ENCODE measurements at regions not wholly inside any gene's neighbourhood (a gene's known extent, or its start where the extent isn't known, plus 50 kb on each side); places are given as distances from the start of the nearest gene placed in this dataset.

GRCh38 chr2:10971161-10971887 lies 59.6 kb downstream of the KCNF1 start:
- Histone ChIP-seq H2AFZ (ENCODE audit: low read length) (no peak overlapping the region), H3K9me2 (replicated peaks; ENCODE audit: low read depth, low read length) (no peaks in the 10 kb centered on the region), H3K9me3 (ENCODE audit: insufficient read depth, low read depth, low read length) (no peaks in the 10 kb centered on the region), H3K27me3 (ENCODE audit: insufficient read depth, low read length, poor library complexity, severe bottlenecking) (no peaks in the 10 kb centered on the region), H4K20me1 (ENCODE audit: insufficient read depth, low read length, poor library complexity, severe bottlenecking) (no peaks in the 10 kb centered on the region), H3K79me2 (ENCODE audit: insufficient read depth, low read length) (no peaks in the 10 kb centered on the region), H3K36me3 (ENCODE audit: insufficient read depth, low read length) (no peaks in the 10 kb centered on the region), H3K9ac (ENCODE audit: low read depth, low read length, poor library complexity, severe bottlenecking) (no peak overlapping the region), H3F3A (ENCODE audit: low read depth) (no peaks in the 10 kb centered on the region), H3K4me3 (ENCODE audit: low read length, poor library complexity, severe bottlenecking) (no peak overlapping the region), H3K4me2 (ENCODE audit: low read depth, low read length, poor library complexity, severe bottlenecking) (no peak overlapping the region), H3K4me1 (ENCODE audit: insufficient read depth, low read length, poor library complexity, severe bottlenecking) (no peaks in the 10 kb centered on the region)
- no peak for TF ChIP-seq EZH2phosphoT487 (IDR thresholded peaks at IDR 0.05; ENCODE audit: borderline replicate concordance)
- no peak for TF ChIP-seq CTCF (conservative IDR thresholded peaks at IDR 0.05; ENCODE audit: low read length)

GRCh38 chr2:10971888-10972260 lies 60.1 kb downstream of the KCNF1 start:
- no peak overlapping the region for H3K4me2 ChIP-seq (ENCODE audit: low read depth, low read length, poor library complexity, severe bottlenecking)
- no peaks in the 10 kb centered on the region for H3K9me3 ChIP-seq (ENCODE audit: insufficient read depth, low read depth, low read length)
- H3K36me3 ChIP-seq (ENCODE audit: insufficient read depth, low read length) = no peaks in the 10 kb centered on the region
- no peaks in the 10 kb centered on the region for H3F3A ChIP-seq (ENCODE audit: low read depth)
- H3K9ac ChIP-seq (ENCODE audit: low read depth, low read length, poor library complexity, severe bottlenecking) = no peak overlapping the region
- no peaks in the 10 kb centered on the region for H4K20me1 ChIP-seq (ENCODE audit: insufficient read depth, low read length, poor library complexity, severe bottlenecking)
- no peak overlapping the region for H2AFZ ChIP-seq (ENCODE audit: low read length)
- H3K79me2 ChIP-seq (ENCODE audit: insufficient read depth, low read length) = no peaks in the 10 kb centered on the region
- H3K4me1 ChIP-seq (ENCODE audit: insufficient read depth, low read length, poor library complexity, severe bottlenecking) = peaks cover 3% of the 10 kb centered on the region
- TF ChIP-seq CTCF (conservative IDR thresholded peaks at IDR 0.05; ENCODE audit: low read length) = no peak
- TF ChIP-seq EZH2phosphoT487 (IDR thresholded peaks at IDR 0.05; ENCODE audit: borderline replicate concordance) = no peak
- H3K27me3 ChIP-seq (ENCODE audit: insufficient read depth, low read length, poor library complexity, severe bottlenecking) = no peaks in the 10 kb centered on the region
- no peak overlapping the region for H3K4me3 ChIP-seq (ENCODE audit: low read length, poor library complexity, severe bottlenecking)
- H3K9me2 ChIP-seq (replicated peaks; ENCODE audit: low read depth, low read length) = no peaks in the 10 kb centered on the region

GRCh38 chr2:10972683-10973433 lies 61.1 kb downstream of the KCNF1 start:
- TF ChIP-seq CTCF (conservative IDR thresholded peaks at IDR 0.05; ENCODE audit: low read length) = no peak
- no peak for TF ChIP-seq EZH2phosphoT487 (IDR thresholded peaks at IDR 0.05; ENCODE audit: borderline replicate concordance)

More at GRCh38 chr2:10972683-10973433, 61.1 kb downstream of the KCNF1 start:
- Histone ChIP-seq H4K20me1 (ENCODE audit: insufficient read depth, low read length, poor library complexity, severe bottlenecking) (no peaks in the 10 kb centered on the region), H3K36me3 (ENCODE audit: insufficient read depth, low read length) (no peaks in the 10 kb centered on the region), H3K9ac (ENCODE audit: low read depth, low read length, poor library complexity, severe bottlenecking) (no peak overlapping the region), H3K27me3 (ENCODE audit: insufficient read depth, low read length, poor library complexity, severe bottlenecking) (no peaks in the 10 kb centered on the region), H3K9me2 (replicated peaks; ENCODE audit: low read depth, low read length) (no peaks in the 10 kb centered on the region), H3K9me3 (ENCODE audit: insufficient read depth, low read depth, low read length) (no peaks in the 10 kb centered on the region), H3K4me1 (ENCODE audit: insufficient read depth, low read length, poor library complexity, severe bottlenecking) (peaks cover 10% of the 10 kb centered on the region), H3K4me2 (ENCODE audit: low read depth, low read length, poor library complexity, severe bottlenecking) (no peak overlapping the region), H2AFZ (ENCODE audit: low read length) (no peak overlapping the region), H3F3A (ENCODE audit: low read depth) (no peaks in the 10 kb centered on the region), H3K4me3 (ENCODE audit: low read length, poor library complexity, severe bottlenecking) (no peak overlapping the region), H3K79me2 (ENCODE audit: insufficient read depth, low read length) (no peaks in the 10 kb centered on the region)
